NOMO-1 treated with dmso at 0.1 percent for 144 hours (cell line): ENCODE measurements at regions not wholly inside any gene's neighbourhood (a gene's known extent, or its start where the extent isn't known, plus 50 kb on each side); places are given as distances from the start of the nearest gene placed in this dataset.

Source experiments
- DNase-seq: peaks from one replicate; lab custom pipeline; 2025; ENCODE audit not compliant: unreplicated experiment; lab: John Stamatoyannopoulos, UW

GRCh38 chr4:146998157-146998556 is 52.5 kb upstream of the TTC29 start:
- DNase-seq, result peak; percentile 26

- DNase-seq, result no peak
These were observed 58.5 kb upstream of the TTC29 start for GRCh38 chr4:147003956-147004809.

GRCh38 chr4:147006229-147006628 is 60.6 kb upstream of the TTC29 start:
- DNase-seq, result no peak

- DNase-seq, result no peak
These were observed 64.2 kb upstream of the TTC29 start for GRCh38 chr4:147009875-147010274.

- DNase-seq, result no peak
These were observed 65.7 kb upstream of the TTC29 start for GRCh38 chr4:147011411-147011810.

GRCh38 chr4:147012059-147012707 is 66.5 kb upstream of the TTC29 start:
- no peak for DNase-seq

- DNase-seq, result no peak
These were observed 69.3 kb upstream of the TTC29 start for GRCh38 chr4:147014946-147015345.

GRCh38 chr4:147015491-147015890 is 69.8 kb upstream of the TTC29 start:
- no peak for DNase-seq

- DNase-seq, result no peak
These were observed 71.4 kb upstream of the TTC29 start for GRCh38 chr4:147017081-147017480.

- no peak for DNase-seq
These were observed 73.4 kb upstream of the TTC29 start for GRCh38 chr4:147019091-147019490.

- no peak for DNase-seq
These were observed 74.8 kb upstream of the TTC29 start for GRCh38 chr4:147020456-147020855.

GRCh38 chr4:147025042-147025441 is 79.4 kb upstream of the TTC29 start:
- DNase-seq, result no peak

- no peak for DNase-seq
These were observed 83.6 kb upstream of the TTC29 start for GRCh38 chr4:147029296-147029695.

- DNase-seq, result no peak
These were observed 88.7 kb upstream of the TTC29 start for GRCh38 chr4:147034372-147034771.

GRCh38 chr4:147037069-147037468 is 91.4 kb upstream of the TTC29 start:
- no peak for DNase-seq

- no peak for DNase-seq
These were observed 94.4 kb upstream of the TTC29 start for GRCh38 chr4:147039976-147040575.

GRCh38 chr4:147040874-147041273 is 95.2 kb upstream of the TTC29 start:
- DNase-seq, result no peak

- DNase-seq, result no peak
These were observed 95.7 kb upstream of the TTC29 start for GRCh38 chr4:147041376-147041775.

- DNase-seq, result no peak
These were observed 96.4 kb upstream of the TTC29 start for GRCh38 chr4:147042046-147042445.

- DNase-seq, result no peak
These were observed 98.6 kb upstream of the TTC29 start for GRCh38 chr4:147044241-147044640.

- no peak for DNase-seq
These were observed 104.3 kb upstream of the TTC29 start for GRCh38 chr4:147049946-147050345.

- no peak for DNase-seq
These were observed 104.7 kb upstream of the TTC29 start for GRCh38 chr4:147050356-147050765.
